Right lobe of liver (tissue), 4 donors: ENCODE measurements at regions not wholly inside any gene's neighbourhood (a gene's known extent, or its start where the extent isn't known, plus 50 kb on each side); places are given as distances from the start of the nearest gene placed in this dataset.

Source experiments
- CTCF ChIP-seq, 4 donors: fragments of 200-600 bp in 3 of 4; fragments of 450-650 bp in 1 of 4; IDR thresholded peaks; one replicate each; pipeline versions ENCODE4 v1.5.1 to v1.8.0; 2016 to 2022; ENCODE audit warnings: antibody characterized with exemption in 4 of 4, mild to moderate bottlenecking in 2 of 4
- POLR2A ChIP-seq: fragments of 450-650 bp; IDR thresholded peaks from one replicate; pipeline ENCODE4 v1.6.1; 2017; ENCODE audit warnings: antibody characterized with exemption, mild to moderate bottlenecking
- donor health status: DM: no; HTN: no; CAD: no.
- donor health status: DM: no; HTN: no; CAD: no.
- donor health status: DM: no; HTN: yes; CAD: no.

GRCh38 chr1:87539147-87539546 lies 210.5 kb downstream of the LMO4 start:
- no peak for TF ChIP-seq CTCF (IDR thresholded peaks at IDR 0.05)
- no peak for TF ChIP-seq POLR2A
